D721Med (cell line): ENCODE measurements at regions not wholly inside any gene's neighbourhood (a gene's known extent, or its start where the extent isn't known, plus 50 kb on each side); places are given as distances from the start of the nearest gene placed in this dataset.
A peak's percentile ranks its signal among the peaks of the same experiment; 100 is the strongest.

ENCODE experiments used
- DNase-seq: peaks from one replicate; pipeline ENCODE4 v3.0.0; 2011; ENCODE audit warnings: low spot score; ENCODE audit not compliant: insufficient read length
- FAIRE-seq: peaks from 2 replicates; lab custom pipeline; 2011; peaks lifted over from hg19 to GRCh38; lab: Jason Lieb, UNC
- CTCF ChIP-seq: IDR thresholded peaks from 2 replicates; pipeline ENCODE4 v1.5.1; 2012; ENCODE audit warnings: mild to moderate bottlenecking, control low read depth; ENCODE audit not compliant: insufficient read depth; ENCODE audit errors: missing control alignments

- peak; percentile 100 for FAIRE-seq
- no peak for DNase-seq
Observed at GRCh38 chr18:65091744-65092329, 659.0 kb upstream of the CDH7 start.

GRCh38 chr18:65082907-65083306 lies 667.9 kb upstream of the CDH7 start:
- FAIRE-seq = no peak

More at GRCh38 chr18:65091744-65092329, 659.0 kb upstream of the CDH7 start:
- TF ChIP-seq CTCF = peak; percentile 62

GRCh38 chr18:65081786-65082185 lies 669.0 kb upstream of the CDH7 start:
- no peak for TF ChIP-seq CTCF
- FAIRE-seq = no peak

More at GRCh38 chr18:65082907-65083306, 667.9 kb upstream of the CDH7 start:
- no peak for TF ChIP-seq CTCF
- DNase-seq = no peak

GRCh38 chr18:65073060-65073550 lies 677.7 kb upstream of the CDH7 start:
- TF ChIP-seq CTCF = no peak
- FAIRE-seq = peak; percentile 99

More at GRCh38 chr18:65081786-65082185, 669.0 kb upstream of the CDH7 start:
- no peak for DNase-seq

GRCh38 chr18:65057439-65058083 lies 693.3 kb upstream of the CDH7 start:
- TF ChIP-seq CTCF = no peak
- FAIRE-seq = no peak
- no peak for DNase-seq

More at GRCh38 chr18:65073060-65073550, 677.7 kb upstream of the CDH7 start:
- DNase-seq = no peak

GRCh38 chr18:65056575-65056974 lies 694.2 kb upstream of the CDH7 start:
- peak; percentile 99 for FAIRE-seq

More at GRCh38 chr18:65056575-65056974, 694.2 kb upstream of the CDH7 start:
- no peak for DNase-seq
- no peak for TF ChIP-seq CTCF
